ENCODE measurements at regions not wholly inside any gene's neighbourhood (a gene's known extent, or its start where the extent isn't known, plus 50 kb on each side); places are given as distances from the start of the nearest gene placed in this dataset.
A peak's percentile ranks its signal among the peaks of the same experiment; 100 is the strongest.

DNA sequence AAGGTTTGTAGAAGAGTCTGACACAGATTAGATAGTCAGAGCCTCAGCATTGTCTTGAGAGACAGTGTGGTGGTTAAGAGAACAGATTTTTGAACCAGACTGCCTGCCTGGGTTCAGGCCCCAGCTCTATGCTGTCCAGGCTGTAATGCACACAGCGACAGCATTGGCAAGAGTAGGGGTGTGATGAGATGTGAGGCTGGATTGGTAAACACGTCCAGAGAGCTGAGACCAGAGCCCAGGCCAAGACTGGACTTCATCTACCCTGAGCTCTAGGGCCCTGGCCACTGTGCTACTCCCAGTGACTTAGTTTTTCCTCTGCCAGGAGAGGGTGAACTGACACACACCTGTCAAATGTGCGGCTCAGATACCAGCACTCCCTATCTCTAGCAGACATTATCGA, 360.4 kb downstream of the RPS24 start:
- no peak for DNase-seq
- TF ChIP-seq, protein P1, sequence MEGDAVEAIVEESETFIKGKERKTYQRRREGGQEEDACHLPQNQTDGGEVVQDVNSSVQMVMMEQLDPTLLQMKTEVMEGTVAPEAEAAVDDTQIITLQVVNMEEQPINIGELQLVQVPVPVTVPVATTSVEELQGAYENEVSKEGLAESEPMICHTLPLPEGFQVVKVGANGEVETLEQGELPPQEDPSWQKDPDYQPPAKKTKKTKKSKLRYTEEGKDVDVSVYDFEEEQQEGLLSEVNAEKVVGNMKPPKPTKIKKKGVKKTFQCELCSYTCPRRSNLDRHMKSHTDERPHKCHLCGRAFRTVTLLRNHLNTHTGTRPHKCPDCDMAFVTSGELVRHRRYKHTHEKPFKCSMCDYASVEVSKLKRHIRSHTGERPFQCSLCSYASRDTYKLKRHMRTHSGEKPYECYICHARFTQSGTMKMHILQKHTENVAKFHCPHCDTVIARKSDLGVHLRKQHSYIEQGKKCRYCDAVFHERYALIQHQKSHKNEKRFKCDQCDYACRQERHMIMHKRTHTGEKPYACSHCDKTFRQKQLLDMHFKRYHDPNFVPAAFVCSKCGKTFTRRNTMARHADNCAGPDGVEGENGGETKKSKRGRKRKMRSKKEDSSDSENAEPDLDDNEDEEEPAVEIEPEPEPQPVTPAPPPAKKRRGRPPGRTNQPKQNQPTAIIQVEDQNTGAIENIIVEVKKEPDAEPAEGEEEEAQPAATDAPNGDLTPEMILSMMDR (IDR thresholded peaks at IDR 0.05): no peak
- H3K27me3 ChIP-seq: no peaks in the 10 kb centered on the region
- H3K4me3 ChIP-seq: no peak overlapping the region
- ATAC-seq: peak in 5 of 8 donors; percentile 23 to 43 (median 31)
- no peak overlapping the region for H3K27ac ChIP-seq
- WGBS, 2 donors: 59 to 62% methylated on average over 4 of the region's 4 CpGs
- no peaks in the 10 kb centered on the region for H3K9me3 ChIP-seq
- peaks cover 0 to 4% (median 0%) of the 10 kb centered on the region in 9 donors for H3K4me1 ChIP-seq
- no peaks in the 10 kb centered on the region for H3K36me3 ChIP-seq
- intact Hi-C loops (cut with DNase I): no loop called here

DNA sequence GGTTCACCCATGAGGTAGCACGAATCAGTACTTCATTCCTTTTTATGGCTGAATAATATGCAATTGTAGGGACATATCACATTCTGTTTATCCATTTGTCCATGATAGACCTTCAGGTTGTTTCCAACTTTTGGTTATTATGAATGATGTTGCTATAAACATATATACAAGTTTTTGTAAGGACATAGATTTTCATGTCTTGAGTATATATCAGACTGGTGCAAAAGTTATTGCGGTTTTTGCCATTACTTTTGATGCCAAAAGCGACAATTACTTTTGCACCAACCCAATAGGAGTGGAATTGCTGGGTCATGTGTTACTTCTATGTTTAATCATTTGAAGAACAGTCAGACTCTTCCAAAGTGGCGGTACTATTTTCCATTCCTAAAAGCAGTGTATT, 361.5 kb downstream of the RPS24 start:
- intact Hi-C loops (cut with DNase I): no loop called here
- DNase-seq: no peak
- Histone ChIP-seq H3K27ac (no peak overlapping the region), H3K27me3 (no peaks in the 10 kb centered on the region), H3K4me1 (peaks cover 0 to 4% (median 0%) of the 10 kb centered on the region in 9 donors), H3K9me3 (no peaks in the 10 kb centered on the region), H3K36me3 (no peaks in the 10 kb centered on the region), H3K4me3 (no peak overlapping the region)
- TF ChIP-seq, protein P1 (IDR thresholded peaks at IDR 0.05): no peak
- WGBS, 2 donors: 95% methylated on average over 4 of the region's 4 CpGs
- no peak for ATAC-seq

DNA sequence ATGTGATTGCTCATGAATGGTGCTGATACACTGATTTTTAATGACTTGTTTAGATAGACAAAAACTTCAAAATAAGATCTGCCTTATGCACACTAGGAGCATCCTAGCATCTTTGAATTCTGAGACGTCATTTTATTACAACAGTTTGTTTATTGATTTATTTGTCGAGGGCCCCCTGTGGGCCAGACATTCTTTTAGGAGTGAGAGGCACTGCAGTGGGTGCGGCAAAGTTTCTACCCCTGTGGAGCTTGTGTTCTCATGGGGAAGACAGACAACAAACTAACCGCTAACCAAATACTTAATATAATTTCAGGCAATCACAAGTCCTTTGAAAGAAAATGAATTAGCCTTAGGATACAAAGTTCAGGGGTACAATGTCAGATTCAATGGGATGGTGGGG, 363.1 kb downstream of the RPS24 start:
- Histone ChIP-seq H3K4me1 (peaks cover 0 to 13% (median 6%) of the 10 kb centered on the region in 9 donors), H3K4me3 (no peak overlapping the region), H3K27ac (no peak overlapping the region), H3K9me3 (no peaks in the 10 kb centered on the region), H3K27me3 (no peaks in the 10 kb centered on the region), H3K36me3 (no peaks in the 10 kb centered on the region)
- intact Hi-C loops (cut with DNase I): no loop called here
- ATAC-seq: no peak
- WGBS, 2 donors: 91 to 95% methylated on average over 4 of the region's 4 CpGs
- DNase-seq: no peak
- TF ChIP-seq, protein P1 (IDR thresholded peaks at IDR 0.05): no peak

DNA sequence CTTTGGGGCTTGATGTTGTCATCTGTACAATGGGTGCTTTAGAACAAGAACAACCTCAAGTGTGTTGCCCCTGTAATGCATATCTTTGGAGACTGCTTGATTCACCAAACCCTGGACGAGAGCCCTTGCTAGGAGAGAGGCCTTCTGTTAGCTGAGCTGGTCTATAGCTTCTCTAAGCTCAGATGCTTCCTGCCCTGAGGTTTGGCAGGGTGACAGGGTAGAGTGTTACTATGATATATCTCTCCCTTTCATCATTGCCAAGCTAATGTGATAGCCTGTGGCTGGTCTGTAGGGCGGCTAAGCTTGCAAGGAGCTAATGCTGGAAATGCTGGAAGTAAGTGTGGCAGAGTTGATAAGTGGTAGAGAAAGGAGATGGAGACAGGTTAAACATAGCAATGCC, 364.1 kb downstream of the RPS24 start:
- H3K9me3 ChIP-seq: no peaks in the 10 kb centered on the region
- H3K27ac ChIP-seq: no peak overlapping the region
- H3K27me3 ChIP-seq: no peaks in the 10 kb centered on the region
- DNase-seq (no peak), ATAC-seq (no peak)
- H3K4me1 ChIP-seq: peaks cover 0 to 23% (median 16%) of the 10 kb centered on the region in 9 donors
- H3K36me3 ChIP-seq: no peaks in the 10 kb centered on the region
- no peak overlapping the region for H3K4me3 ChIP-seq
- TF ChIP-seq, protein P1 (IDR thresholded peaks at IDR 0.05): no peak
- 66 to 69% methylated on average over 2 of the region's 2 CpGs for WGBS, 2 donors
- intact Hi-C loops (cut with DNase I): no loop called here
